IMR-90 (cell line): ENCODE measurements at regions not wholly inside any gene's neighbourhood (a gene's known extent, or its start where the extent isn't known, plus 50 kb on each side); places are given as distances from the start of the nearest gene placed in this dataset.
A peak's percentile ranks its signal among the peaks of the same experiment; 100 is the strongest.

Experiments used
- ATAC-seq: fragments of 200-7000 bp; cut with Tn5 transposase; 2 replicates; pipeline ENCODE4 v1.9.1; 2020; ENCODE audit warnings: low read depth, mild to moderate bottlenecking, moderate library complexity
- BruUV-seq: library from RNA; stranded (reverse); fragments of 400-500 nt; replicated peaks from 2 replicates; lab custom pipeline; 2021; lab: Mats Ljungman, UMichigan
- CTCF ChIA-PET: fragments of 300-600 bp; formaldehyde crosslinking; extraction: SDS; loops from one replicate; lab custom pipeline; 2021; ENCODE audit warnings: antibody characterized with exemption; lab: Yijun Ruan, JAX
- POLR2A ChIA-PET: fragments of 300-600 bp; sonication (Branson Sonifier 250); formaldehyde crosslinking; loops from one replicate; lab custom pipeline; 2022; ENCODE audit warnings: antibody characterized with exemption; ENCODE audit not compliant: unreplicated experiment; lab: Charles Lee
- DNase-seq: peaks from one replicate; pipeline ENCODE4 v3.0.0; 2013
- H2AFZ ChIP-seq: replicated peaks from 2 replicates; pipeline ENCODE3; 2013; ENCODE audit warnings: low read length, mild to moderate bottlenecking; ENCODE audit not compliant: poor library complexity
- H2AK5ac ChIP-seq: 2 replicates; pipeline ENCODE4 v1.6.1; 2013; ENCODE audit warnings: low read depth, low read length, inconsistent platforms
- H2AK9ac ChIP-seq: replicated peaks from 2 replicates; pipeline ENCODE3; 2013; ENCODE audit warnings: mild to moderate bottlenecking, low read depth, low read length, moderate library complexity; ENCODE audit not compliant: poor library complexity
- H2BK120ac ChIP-seq: 2 replicates; pipeline ENCODE4 v1.6.1; 2013; ENCODE audit warnings: low read depth, low read length, inconsistent platforms
- H2BK15ac ChIP-seq: 3 replicates; pipeline ENCODE4 v1.6.1; 2013; ENCODE audit warnings: low read depth, low read length, inconsistent platforms
- H2BK20ac ChIP-seq: 2 replicates; pipeline ENCODE4 v1.6.1; 2013; ENCODE audit warnings: low read depth, mild to moderate bottlenecking, inconsistent platforms, low read length, moderate library complexity
- H2BK5ac ChIP-seq: 2 replicates; pipeline ENCODE4 v1.6.1; 2013; ENCODE audit warnings: mild to moderate bottlenecking, low read depth, low read length, inconsistent platforms; ENCODE audit not compliant: poor library complexity, severe bottlenecking
- H3K14ac ChIP-seq: replicated peaks from 2 replicates; pipeline ENCODE4 v1.6.1; 2013; ENCODE audit warnings: low read depth, low read length, inconsistent platforms
- H3K18ac ChIP-seq: 2 replicates; pipeline ENCODE4 v1.6.1; 2013; ENCODE audit warnings: low read depth, low read length, control low read depth
- H3K23ac ChIP-seq: 2 replicates; pipeline ENCODE4 v1.6.1; 2013; ENCODE audit warnings: low read depth, low read length, inconsistent platforms
- H3K27ac ChIP-seq: 2 replicates; pipeline ENCODE4 v1.5.1; 2013; ENCODE audit warnings: mild to moderate bottlenecking, control low read depth, low read length; ENCODE audit not compliant: insufficient read depth
- H3K27me3 ChIP-seq: 2 replicates; pipeline ENCODE4 v1.6.1; 2013; ENCODE audit warnings: low read length; ENCODE audit not compliant: control insufficient read depth, insufficient read depth
- H3K36me3 ChIP-seq: 2 replicates; pipeline ENCODE4 v1.6.1; 2013; ENCODE audit warnings: low read length, mixed read lengths; ENCODE audit not compliant: control insufficient read depth, insufficient read depth
- H3K4ac ChIP-seq: 2 replicates; pipeline ENCODE4 v1.6.1; 2013; ENCODE audit warnings: low read depth, low read length, inconsistent platforms
- H3K4me1 ChIP-seq: 2 replicates; pipeline ENCODE4 v1.6.1; 2013; ENCODE audit warnings: low read length, mixed read lengths; ENCODE audit not compliant: control insufficient read depth, insufficient read depth
- H3K4me2 ChIP-seq: 2 replicates; pipeline ENCODE4 v1.6.1; 2013; ENCODE audit warnings: low read depth, mild to moderate bottlenecking, control low read depth, low read length, moderate library complexity
- H3K4me3 ChIP-seq: 2 replicates; pipeline ENCODE4 v1.5.1; 2013; ENCODE audit warnings: low read depth, mild to moderate bottlenecking, control low read depth, low read length, moderate library complexity; ENCODE audit not compliant: insufficient read depth
- H3K56ac ChIP-seq: 2 replicates; pipeline ENCODE4 v1.6.1; 2013; ENCODE audit warnings: low read length, inconsistent platforms; ENCODE audit not compliant: insufficient read depth; ENCODE audit errors: extremely low read depth
- H3K79me1 ChIP-seq, 2 experiments: 2 replicates each; pipeline ENCODE4 v1.6.1; 2013; ENCODE audit warnings: low read length in 2 of 2, inconsistent platforms in 1 of 2, low read depth in 1 of 2
- H3K9ac ChIP-seq: 2 replicates; pipeline ENCODE4 v1.6.1; 2013; ENCODE audit warnings: low read depth, low read length, control low read depth
- H3K9me1 ChIP-seq: 2 replicates; pipeline ENCODE4 v1.6.1; 2013; ENCODE audit warnings: low read length, inconsistent platforms; ENCODE audit not compliant: insufficient read depth
- H3K9me3 ChIP-seq: 2 replicates; pipeline ENCODE4 v1.6.1; 2013; ENCODE audit warnings: low read length; ENCODE audit not compliant: control insufficient read depth, insufficient read depth
- H4K20me1 ChIP-seq: 2 replicates; pipeline ENCODE4 v1.6.1; 2013; ENCODE audit warnings: low read length, inconsistent platforms; ENCODE audit not compliant: insufficient read depth
- H4K5ac ChIP-seq: 2 replicates; pipeline ENCODE4 v1.6.1; 2013; ENCODE audit warnings: mild to moderate bottlenecking, low read depth, low read length, control low read depth
- H4K8ac ChIP-seq, 2 experiments: 2 replicates each; pipeline ENCODE4 v1.6.1; 2013; ENCODE audit warnings: low read depth in 2 of 2, low read length in 2 of 2, control low read depth in 1 of 2, inconsistent platforms in 1 of 2
- H4K91ac ChIP-seq: 2 replicates; pipeline ENCODE4 v1.6.1; 2013; ENCODE audit warnings: low read depth, low read length, inconsistent platforms; ENCODE audit not compliant: insufficient read depth
- RFX5 ChIP-seq: IDR thresholded peaks from 2 replicates; pipeline ENCODE4 v1.8.0; 2012; ENCODE audit warnings: low read depth, mild to moderate bottlenecking, low read length, moderate library complexity
- USF2 ChIP-seq: fragments of 150-350 bp; IDR thresholded peaks from 2 replicates; pipeline ENCODE4 v1.6.1; 2017; ENCODE audit warnings: mild to moderate bottlenecking, antibody characterized with exemption, low read length, low read depth
- WGBS, 2 experiments: methylation state at CpG; one replicate each; pipeline versions ENCODE4 v1.1.5 to v1.1.7; 2013; ENCODE audit warnings: missing lambda C conversion rate in 2 of 2; ENCODE audit not compliant: insufficient read length in 1 of 2; ENCODE audit errors: extremely low coverage in 2 of 2; 5-methylcytosine and 5-hydroxymethylcytosine counted together
- dilution Hi-C: fragments of 300-500 bp; cut with HindIII; formaldehyde crosslinking; loops from one replicate; pipeline ENCODE4 v1.14.3; 2018; ENCODE audit warnings: low sequenced_read_pairs; ENCODE audit not compliant: unreplicated experiment
- in situ Hi-C: fragments of 300-500 bp; cut with MboI; formaldehyde crosslinking; loops from 3 replicates; pipeline ENCODE4 v1.14.3; 2019; ENCODE audit warnings: low sequenced_read_pairs, inconsistent platforms, mixed read lengths
- intact Hi-C: fragments of 100-400 bp; cut with micrococcal nuclease; formaldehyde crosslinking; loops from 2 replicates; pipeline ENCODE4 v1.10.0; 2022

GRCh38 chr14:73782623-73783022, 68.4 kb upstream of the PNMA1 start:
- POLR2A ChIA-PET = no interaction called here
- no peaks in the 10 kb centered on the region for H3K36me3 ChIP-seq
- H3K9me3 ChIP-seq = no peaks in the 10 kb centered on the region
- CTCF ChIA-PET = no interaction called here
- H2BK15ac ChIP-seq = no peak overlapping the region
- no peak overlapping the region for H4K91ac ChIP-seq
- TF ChIP-seq RFX5 (no peak), USF2 (no peak)
- 100% methylated on average over 1 of the region's 2 CpGs; no CpG with 5 or more reads in 1 of the 2 experiments for WGBS, 2 experiments
- no peak overlapping the region for H4K5ac ChIP-seq
- H3K14ac ChIP-seq = peak overlapping the region; percentile 53; the same call in 1 of the 2 replicates
- no TSS peak for BruUV-seq
- no peak overlapping the region for H2BK120ac ChIP-seq
- no peak overlapping the region for H4K8ac ChIP-seq
- no peak overlapping the region for H3K56ac ChIP-seq
- intact Hi-C loops = no loop called here
- no peak overlapping the region for H2BK5ac ChIP-seq
- no peak overlapping the region; the same call in 1 of the 2 replicates for H3K4me2 ChIP-seq
- no peak overlapping the region for H2AK9ac ChIP-seq
- no peak overlapping the region for H3K9ac ChIP-seq
- no peak overlapping the region for H3K4ac ChIP-seq
- peaks cover 39% of the 10 kb centered on the region for H3K9me1 ChIP-seq
- peaks cover 58% of the 10 kb centered on the region for H4K20me1 ChIP-seq
- dilution Hi-C loops = no loop called here
- ATAC-seq (no peak), DNase-seq (no peak)
- H3K4me1 ChIP-seq = peaks cover 22% of the 10 kb centered on the region
- H3K4me3 ChIP-seq = no peak overlapping the region
- no peak overlapping the region for H3K27ac ChIP-seq
- peak overlapping the region; percentile 20; the same call in 1 of the 2 replicates for H2AK5ac ChIP-seq
- in situ Hi-C loops = no loop called here
- peaks cover 32 to 76% of the 10 kb centered on the region in 2 experiments for H3K79me1 ChIP-seq
- peak overlapping the region; percentile 50; the same call in 1 of the 2 replicates for H3K23ac ChIP-seq
- H2BK20ac ChIP-seq = no peak overlapping the region
- H3K18ac ChIP-seq = no peak overlapping the region
- H3K27me3 ChIP-seq = no peaks in the 10 kb centered on the region
- H2AFZ ChIP-seq = no peak overlapping the region
